ENCODE measurements at regions not wholly inside any gene's neighbourhood (a gene's known extent, or its start where the extent isn't known, plus 50 kb on each side); places are given as distances from the start of the nearest gene placed in this dataset.
"Not testable (repeated sequence)": the region's sequence is repeated elsewhere in the genome, so short reads cannot be mapped to it uniquely, and the experiment has no call there.

DNA sequence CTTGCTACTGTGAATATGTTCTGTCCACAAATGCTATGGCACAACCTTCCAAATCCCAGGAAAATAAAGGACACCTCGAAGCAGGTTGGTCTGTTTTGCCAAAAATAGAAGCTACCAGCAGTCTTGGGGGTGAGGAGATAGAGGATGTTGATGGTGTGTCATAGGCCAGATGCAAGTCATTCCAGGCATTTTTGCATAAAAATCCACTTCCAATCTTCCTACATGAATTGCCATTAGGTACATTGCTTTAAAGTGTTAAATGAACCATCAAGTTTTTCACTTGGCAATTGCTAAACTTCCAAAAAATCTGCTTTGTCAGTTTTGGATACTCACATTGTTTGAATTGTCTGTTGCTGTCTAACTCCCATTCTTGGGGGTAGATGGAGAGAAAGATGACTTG lies 295.4 kb downstream of the MYCN start:
- no peak for DNase-seq
- Mint-ChIP-seq H3K36me3 (ENCODE audit: low read depth) (no peaks in the 10 kb centered on the region), H3K4me3 (no peak overlapping the region), H3K27ac (no peak overlapping the region), H3K4me1 (no peaks in the 10 kb centered on the region), H3K9me3 (no peaks in the 10 kb centered on the region), H3K27me3 (peaks cover 1% of the 10 kb centered on the region)
- ATAC-seq: no peak

DNA sequence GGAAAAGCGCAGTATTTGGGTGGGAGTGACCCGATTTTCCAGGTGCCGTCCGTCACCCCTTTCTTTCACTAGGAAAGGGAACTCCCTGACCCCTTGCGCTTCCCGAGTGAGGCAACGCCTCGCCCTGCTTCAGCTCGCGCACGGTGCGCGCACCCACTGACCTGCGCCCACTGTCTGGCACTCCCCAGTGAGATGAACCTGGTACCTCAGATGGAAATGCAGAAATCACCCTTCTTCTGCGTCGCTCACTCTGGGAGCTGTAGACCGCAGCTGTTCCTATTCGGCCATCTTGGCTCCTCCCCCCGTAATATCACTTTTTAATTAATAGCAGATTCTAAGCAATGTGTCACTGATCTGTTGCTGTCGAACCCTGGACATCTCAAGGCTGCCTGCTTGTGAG lies 294.9 kb downstream of the MYCN start:
- not testable (repeated sequence) for H3K27me3 Mint-ChIP-seq; H3K9me3 Mint-ChIP-seq; H3K27ac Mint-ChIP-seq; H3K4me3 Mint-ChIP-seq; DNase-seq; ATAC-seq; H3K4me1 Mint-ChIP-seq; H3K36me3 Mint-ChIP-seq (ENCODE audit: low read depth)

- H3K27ac Mint-ChIP-seq: no peak overlapping the region
- no peak overlapping the region for H3K4me3 Mint-ChIP-seq
Measured at GRCh38 chr2:16228951-16229350, 288.6 kb downstream of the MYCN start.

GRCh38 chr2:16228471-16228870 lies 288.1 kb downstream of the MYCN start:
- ATAC-seq: no peak
- no peak overlapping the region for H3K4me3 Mint-ChIP-seq
- peaks cover 1% of the 10 kb centered on the region for H3K27me3 Mint-ChIP-seq

More at GRCh38 chr2:16228951-16229350, 288.6 kb downstream of the MYCN start:
- H3K9me3 Mint-ChIP-seq: no peaks in the 10 kb centered on the region
- DNase-seq (no peak), ATAC-seq (no peak)
- peaks cover 1% of the 10 kb centered on the region for H3K27me3 Mint-ChIP-seq
- H3K36me3 Mint-ChIP-seq (ENCODE audit: low read depth): no peaks in the 10 kb centered on the region
- H3K4me1 Mint-ChIP-seq: no peaks in the 10 kb centered on the region

GRCh38 chr2:16227811-16228462 lies 287.6 kb downstream of the MYCN start:
- no peak overlapping the region for H3K27ac Mint-ChIP-seq
- DNase-seq (no peak), ATAC-seq (no peak)
- no peaks in the 10 kb centered on the region for H3K9me3 Mint-ChIP-seq
- H3K27me3 Mint-ChIP-seq: no peaks in the 10 kb centered on the region
- H3K4me3 Mint-ChIP-seq: no peak overlapping the region
- no peaks in the 10 kb centered on the region for H3K4me1 Mint-ChIP-seq
- H3K36me3 Mint-ChIP-seq (ENCODE audit: low read depth): no peaks in the 10 kb centered on the region

More at GRCh38 chr2:16228471-16228870, 288.1 kb downstream of the MYCN start:
- Mint-ChIP-seq H3K4me1 (no peaks in the 10 kb centered on the region), H3K9me3 (no peaks in the 10 kb centered on the region), H3K27ac (no peak overlapping the region), H3K36me3 (ENCODE audit: low read depth) (no peaks in the 10 kb centered on the region)
- DNase-seq: no peak

GRCh38 chr2:16226943-16227664 lies 286.8 kb downstream of the MYCN start:
- ATAC-seq: no peak

DNA sequence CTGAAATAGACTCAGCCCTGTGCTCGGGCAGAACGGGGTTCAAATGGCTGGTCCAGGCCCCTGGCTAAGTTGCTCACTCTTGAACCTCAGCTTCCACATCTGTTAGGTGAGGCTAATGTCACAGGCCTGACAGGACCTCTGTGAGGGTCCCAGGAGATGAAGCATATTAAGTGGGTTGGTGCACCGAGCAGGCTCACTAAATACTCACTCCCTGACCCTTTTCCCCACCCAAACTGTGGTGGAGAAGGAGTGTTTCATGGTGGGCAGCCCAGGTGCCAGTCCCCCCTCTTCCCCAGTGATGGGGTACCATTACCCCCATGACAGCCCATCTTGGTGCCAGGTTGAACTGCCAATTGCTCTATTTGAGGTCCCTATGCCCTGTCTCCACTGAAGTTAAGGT lies 286.0 kb downstream of the MYCN start:
- no peaks in the 10 kb centered on the region for H3K36me3 Mint-ChIP-seq (ENCODE audit: low read depth)
- peaks cover 6% of the 10 kb centered on the region for H3K27me3 Mint-ChIP-seq
- H3K4me1 Mint-ChIP-seq: no peaks in the 10 kb centered on the region
- ATAC-seq (no peak), DNase-seq (no peak)
- no peaks in the 10 kb centered on the region for H3K9me3 Mint-ChIP-seq
- no peak overlapping the region for H3K27ac Mint-ChIP-seq
- H3K4me3 Mint-ChIP-seq: no peak overlapping the region

More at GRCh38 chr2:16226943-16227664, 286.8 kb downstream of the MYCN start:
- Mint-ChIP-seq H3K4me3 (no peak overlapping the region), H3K27ac (no peak overlapping the region), H3K4me1 (no peaks in the 10 kb centered on the region), H3K27me3 (no peaks in the 10 kb centered on the region), H3K36me3 (ENCODE audit: low read depth) (no peaks in the 10 kb centered on the region), H3K9me3 (no peaks in the 10 kb centered on the region)
- DNase-seq: no peak

GRCh38 chr2:16225545-16225944 lies 285.2 kb downstream of the MYCN start:
- peaks cover 6% of the 10 kb centered on the region for H3K27me3 Mint-ChIP-seq
- no peaks in the 10 kb centered on the region for H3K9me3 Mint-ChIP-seq
- no peaks in the 10 kb centered on the region for H3K36me3 Mint-ChIP-seq (ENCODE audit: low read depth)
- H3K4me1 Mint-ChIP-seq: no peaks in the 10 kb centered on the region
- no peak for DNase-seq
- ATAC-seq: no peak
- H3K4me3 Mint-ChIP-seq: no peak overlapping the region
- no peak overlapping the region for H3K27ac Mint-ChIP-seq

DNA sequence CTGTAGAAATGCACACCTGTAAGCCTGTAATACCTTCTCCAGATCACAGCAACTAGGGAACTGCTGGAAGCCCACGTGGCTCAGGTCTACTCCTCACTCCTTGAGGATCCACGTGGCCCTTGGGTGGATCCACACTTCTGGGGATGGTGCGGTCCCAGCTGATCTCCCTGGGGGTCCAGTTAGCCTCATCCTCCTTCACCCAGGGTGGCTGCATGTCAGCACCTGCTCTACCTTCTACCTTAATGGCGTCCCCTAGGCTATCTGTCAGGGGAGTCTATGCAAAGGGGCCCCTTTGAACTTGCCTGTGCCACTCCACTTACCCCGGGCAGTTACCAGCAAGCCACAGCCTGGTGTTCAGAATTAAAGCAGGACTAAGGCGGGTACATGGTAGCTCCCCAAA lies 284.7 kb downstream of the MYCN start:
- ATAC-seq: no peak

DNA sequence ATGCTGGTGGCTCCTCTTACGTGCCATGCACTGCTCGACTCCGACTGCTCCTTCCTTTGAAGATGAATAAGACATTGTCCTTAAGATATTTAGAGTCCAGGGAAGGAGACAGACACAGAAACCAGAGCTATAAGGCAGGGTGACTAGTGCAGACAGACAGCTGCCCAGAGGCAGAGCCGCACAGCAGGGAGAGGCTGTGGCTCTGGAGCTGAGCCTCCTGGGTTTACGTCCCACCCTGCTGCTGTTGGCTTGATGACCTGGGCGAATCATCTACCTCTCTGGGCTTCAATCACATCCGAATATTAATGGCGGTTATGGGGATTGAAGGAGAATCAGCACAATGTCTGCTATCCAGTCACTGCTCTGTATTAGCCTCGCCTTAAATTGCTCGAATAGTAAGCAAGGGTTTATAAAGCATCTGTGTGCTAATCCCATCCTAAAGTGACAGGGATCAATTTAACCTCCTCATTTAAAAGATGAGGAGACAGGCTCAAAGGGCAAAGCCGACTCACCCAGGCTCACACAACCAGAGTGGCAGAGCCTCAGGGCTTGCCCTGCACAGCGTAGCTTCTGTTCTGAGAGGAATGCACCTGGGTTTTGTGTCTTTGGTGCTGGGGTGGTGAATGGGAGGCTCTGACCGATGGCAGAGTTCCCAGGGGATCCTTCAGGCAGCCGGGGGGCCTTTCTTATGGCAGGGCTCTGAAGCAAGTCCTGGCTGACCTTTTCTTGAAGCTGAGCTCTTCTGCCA lies 284.1 kb downstream of the MYCN start:
- Mint-ChIP-seq H3K4me3 (no peak overlapping the region), H3K4me1 (no peaks in the 10 kb centered on the region), H3K27me3 (peaks cover 6% of the 10 kb centered on the region), H3K9me3 (no peaks in the 10 kb centered on the region), H3K27ac (no peak overlapping the region), H3K36me3 (ENCODE audit: low read depth) (no peaks in the 10 kb centered on the region)
- no peak for DNase-seq
- ATAC-seq: no peak

More for the DNA sequence above, 284.7 kb downstream of the MYCN start:
- H3K27me3 Mint-ChIP-seq: peaks cover 6% of the 10 kb centered on the region
- no peak overlapping the region for H3K4me3 Mint-ChIP-seq
- no peaks in the 10 kb centered on the region for H3K9me3 Mint-ChIP-seq
- H3K36me3 Mint-ChIP-seq (ENCODE audit: low read depth): no peaks in the 10 kb centered on the region
- no peak for DNase-seq
- no peak overlapping the region for H3K27ac Mint-ChIP-seq
- no peaks in the 10 kb centered on the region for H3K4me1 Mint-ChIP-seq

DNA sequence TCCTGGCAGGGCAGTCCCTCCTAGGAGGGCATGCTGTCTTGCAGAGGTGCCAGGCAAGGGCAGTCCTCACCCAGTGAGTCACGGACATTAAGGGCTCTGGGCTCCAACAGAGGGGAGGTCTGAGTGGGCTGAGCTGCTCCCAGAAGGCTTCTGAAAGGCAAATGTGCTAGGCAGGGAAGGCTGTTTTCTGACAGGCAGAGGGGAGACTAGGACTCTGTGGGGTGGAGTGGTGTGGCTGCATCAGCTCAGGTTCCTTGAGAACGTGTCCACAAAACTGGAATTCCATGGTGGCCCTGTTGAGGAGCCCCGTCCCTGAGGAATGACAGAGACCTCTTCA lies 283.5 kb downstream of the MYCN start:
- H3K36me3 Mint-ChIP-seq (ENCODE audit: low read depth): no peaks in the 10 kb centered on the region
- no peak overlapping the region for H3K27ac Mint-ChIP-seq
- peak; percentile 26 for ATAC-seq
- no peak overlapping the region for H3K4me3 Mint-ChIP-seq
- H3K9me3 Mint-ChIP-seq: no peaks in the 10 kb centered on the region
- H3K27me3 Mint-ChIP-seq: peaks cover 6% of the 10 kb centered on the region
- no peaks in the 10 kb centered on the region for H3K4me1 Mint-ChIP-seq
- DNase-seq: no peak

GRCh38 chr2:16223161-16223840 lies 283.0 kb downstream of the MYCN start:
- no peaks in the 10 kb centered on the region for H3K36me3 Mint-ChIP-seq (ENCODE audit: low read depth)
- no peak overlapping the region for H3K27ac Mint-ChIP-seq
- DNase-seq: no peak
- H3K4me1 Mint-ChIP-seq: no peaks in the 10 kb centered on the region
- H3K9me3 Mint-ChIP-seq: no peaks in the 10 kb centered on the region
- no peak for ATAC-seq
- no peak overlapping the region for H3K4me3 Mint-ChIP-seq
- peaks cover 6% of the 10 kb centered on the region for H3K27me3 Mint-ChIP-seq

DNA sequence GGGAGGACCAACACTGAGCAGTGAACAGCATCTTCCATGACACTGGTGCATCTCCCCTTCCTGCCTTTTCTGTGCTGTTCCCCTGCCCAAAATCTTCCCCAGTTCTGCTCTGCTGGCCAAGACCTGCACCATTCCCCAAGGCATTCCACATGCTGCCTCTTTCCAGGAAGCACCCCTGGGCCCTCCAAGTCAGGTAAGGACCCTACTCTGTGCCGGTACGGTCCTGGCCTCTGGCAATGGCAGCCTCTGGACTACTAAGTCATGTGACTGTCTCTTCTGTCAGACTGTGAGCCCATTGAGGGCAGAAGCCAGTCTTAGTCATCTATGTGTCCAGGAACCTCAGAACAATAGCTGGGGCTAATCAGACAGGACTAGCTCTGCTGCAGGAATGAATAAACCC lies 282.0 kb downstream of the MYCN start:
- Mint-ChIP-seq H3K27ac (no peak overlapping the region), H3K4me1 (no peaks in the 10 kb centered on the region), H3K36me3 (ENCODE audit: low read depth) (no peaks in the 10 kb centered on the region), H3K9me3 (no peaks in the 10 kb centered on the region), H3K27me3 (peaks cover 6% of the 10 kb centered on the region), H3K4me3 (no peak overlapping the region)
- ATAC-seq: no peak
- DNase-seq: no peak

- Mint-ChIP-seq H3K4me3 (no peak overlapping the region), H3K27me3 (peaks cover 6% of the 10 kb centered on the region), H3K27ac (no peak overlapping the region), H3K4me1 (no peaks in the 10 kb centered on the region), H3K36me3 (ENCODE audit: low read depth) (no peaks in the 10 kb centered on the region), H3K9me3 (no peaks in the 10 kb centered on the region)
- ATAC-seq (no peak), DNase-seq (no peak)
Measured at GRCh38 chr2:16221461-16222010, 281.2 kb downstream of the MYCN start.

All from activated naive CD8-positive, alpha-beta T cell treated with anti-CD3 and anti-CD28 coated beads, Interleukin-2, amount 50 U/mL, for 24 hours (primary cell).